MM.1S (cell line): ENCODE measurements at regions not wholly inside any gene's neighbourhood (a gene's known extent, or its start where the extent isn't known, plus 50 kb on each side); places are given as distances from the start of the nearest gene placed in this dataset.
A peak's percentile ranks its signal among the peaks of the same experiment; 100 is the strongest.

Source experiments
- DNase-seq: peaks from one replicate; pipeline ENCODE4 v3.0.0-alpha.2; 2015
- H2AFZ ChIP-seq: fragments of 300-600 bp; sonication (generic); 2 replicates; pipeline ENCODE4 v1.6.0; 2016; ENCODE audit warnings: antibody characterized with exemption, low read length
- H3F3A ChIP-seq: fragments of 300-600 bp; sonication (generic); 2 replicates; pipeline ENCODE4 v1.6.1; 2016; ENCODE audit warnings: mild to moderate bottlenecking, antibody characterized with exemption, low read length, moderate library complexity, mixed read lengths; ENCODE audit not compliant: insufficient read depth
- H3K27ac ChIP-seq: fragments of 300-600 bp; sonication (generic); 2 replicates; pipeline ENCODE4 v1.5.1; 2016; ENCODE audit warnings: mild to moderate bottlenecking, low read length
- H3K27me3 ChIP-seq: fragments of 300-600 bp; sonication (generic); replicated peaks from 2 replicates; pipeline ENCODE4 v1.6.0; 2016; ENCODE audit warnings: low read length; ENCODE audit not compliant: insufficient read depth
- H3K36me3 ChIP-seq: fragments of 300-600 bp; sonication (generic); replicated peaks from 2 replicates; pipeline ENCODE4 v1.6.1; 2016; ENCODE audit warnings: mild to moderate bottlenecking, low read length, mixed read lengths; ENCODE audit not compliant: insufficient read depth
- H3K4me1 ChIP-seq: fragments of 300-600 bp; sonication (generic); 2 replicates; pipeline ENCODE4 v1.6.1; 2016; ENCODE audit warnings: low read length, mixed read lengths
- H3K4me2 ChIP-seq: fragments of 300-600 bp; sonication (generic); 2 replicates; pipeline ENCODE4 v1.6.0; 2016; ENCODE audit warnings: low read depth, low read length
- H3K4me3 ChIP-seq: fragments of 300-600 bp; sonication (generic); 2 replicates; pipeline ENCODE4 v1.5.1; 2016; ENCODE audit warnings: low read length, mixed read lengths
- H3K79me2 ChIP-seq: fragments of 300-600 bp; sonication (generic); 2 replicates; pipeline ENCODE4 v1.6.1; 2016; ENCODE audit warnings: mixed run types, low read length, mixed read lengths
- H3K9ac ChIP-seq: fragments of 300-600 bp; sonication (generic); 2 replicates; pipeline ENCODE4 v1.6.1; 2016; ENCODE audit warnings: low read length, mixed read lengths
- H3K9me2 ChIP-seq: fragments of 300-600 bp; sonication (generic); replicated peaks from 2 replicates; pipeline ENCODE4 v1.6.1; 2016; ENCODE audit warnings: mild to moderate bottlenecking, low read length, mixed read lengths; ENCODE audit not compliant: insufficient read depth
- H3K9me3 ChIP-seq: fragments of 300-600 bp; sonication (generic); replicated peaks from 2 replicates; pipeline ENCODE4 v1.6.1; 2016; ENCODE audit warnings: mild to moderate bottlenecking, low read length, mixed read lengths; ENCODE audit not compliant: insufficient read depth
- H4K20me1 ChIP-seq: fragments of 300-600 bp; sonication (generic); 2 replicates; pipeline ENCODE4 v1.6.1; 2016; ENCODE audit warnings: mild to moderate bottlenecking, low read length, moderate library complexity, mixed read lengths; ENCODE audit not compliant: insufficient read depth
- CTCF ChIP-seq: fragments of 300-600 bp; sonication (generic); IDR thresholded peaks from 2 replicates; pipeline ENCODE4 v1.5.1; 2016; ENCODE audit warnings: antibody characterized with exemption, low read length, mixed read lengths
- EZH2 ChIP-seq: fragments of 300-600 bp; sonication (generic); optimal IDR thresholded peaks from 2 replicates; pipeline ENCODE3; 2017; ENCODE audit warnings: low read depth, mild to moderate bottlenecking, antibody characterized with exemption, low read length, mixed read lengths
- EZH2phosphoT487 ChIP-seq: fragments of 300-600 bp; sonication (generic); IDR thresholded peaks from 2 replicates; pipeline ENCODE4 v1.6.1; 2018; ENCODE audit warnings: antibody characterized with exemption, low read length

DNA sequence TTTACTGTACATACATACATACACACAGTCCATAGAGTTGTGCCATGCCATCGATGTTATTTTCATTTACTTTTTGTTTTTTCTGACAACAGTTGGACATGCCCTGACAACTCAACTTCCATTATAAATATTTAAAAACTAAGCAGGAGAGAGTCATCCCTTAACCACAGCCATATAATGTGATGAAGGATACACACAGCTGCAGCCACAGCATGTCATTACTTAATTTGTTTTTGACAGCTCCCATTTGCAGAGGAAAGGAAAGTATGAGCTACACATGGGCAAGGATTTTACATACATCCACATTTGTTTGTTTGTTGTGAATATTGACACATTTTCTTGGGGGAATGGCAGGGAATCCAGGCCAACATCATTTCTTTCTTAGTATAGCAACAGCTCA is 91.5 kb upstream of the TUT7 start:
- Histone ChIP-seq H2AFZ (no peak overlapping the region), H3F3A (no peaks in the 10 kb centered on the region), H3K4me3 (no peak overlapping the region), H3K79me2 (no peaks in the 10 kb centered on the region), H3K4me2 (no peak overlapping the region), H4K20me1 (no peaks in the 10 kb centered on the region), H3K27me3 (no peaks in the 10 kb centered on the region), H3K9ac (no peak overlapping the region), H3K9me3 (no peaks in the 10 kb centered on the region), H3K36me3 (no peaks in the 10 kb centered on the region), H3K9me2 (no peaks in the 10 kb centered on the region), H3K4me1 (no peaks in the 10 kb centered on the region), H3K27ac (no peak overlapping the region)
- no peak for DNase-seq
- TF ChIP-seq EZH2phosphoT487 = no peak
- no peak for TF ChIP-seq CTCF
- TF ChIP-seq EZH2 = no peak

GRCh38 chr9:86443992-86444391 is 89.8 kb upstream of the TUT7 start:
- TF ChIP-seq CTCF (no peak), EZH2 (no peak), EZH2phosphoT487 (no peak)
- Histone ChIP-seq H3K4me1 (no peaks in the 10 kb centered on the region), H2AFZ (no peak overlapping the region), H3K36me3 (no peaks in the 10 kb centered on the region), H3K9me3 (no peaks in the 10 kb centered on the region), H3K27me3 (no peaks in the 10 kb centered on the region), H3F3A (no peaks in the 10 kb centered on the region), H3K4me2 (no peak overlapping the region), H3K79me2 (no peaks in the 10 kb centered on the region), H3K9me2 (no peaks in the 10 kb centered on the region), H4K20me1 (no peaks in the 10 kb centered on the region), H3K4me3 (no peak overlapping the region), H3K9ac (no peak overlapping the region), H3K27ac (no peak overlapping the region)
- DNase-seq = no peak

- H3K36me3 ChIP-seq = no peaks in the 10 kb centered on the region
- no peaks in the 10 kb centered on the region for H3K9me2 ChIP-seq
- H3K79me2 ChIP-seq = no peaks in the 10 kb centered on the region
- no peak for TF ChIP-seq EZH2phosphoT487
- TF ChIP-seq CTCF = peak; percentile 78
- TF ChIP-seq EZH2 = no peak
- no peak overlapping the region for H3K27ac ChIP-seq
- no peaks in the 10 kb centered on the region for H3F3A ChIP-seq
- 0 out of 2 replicates have a peak overlapping the region, but pooled peaks have one; percentile 2 for H2AFZ ChIP-seq
- no peak overlapping the region for H3K4me3 ChIP-seq
- peak; percentile 51 for DNase-seq
- H3K4me1 ChIP-seq = no peaks in the 10 kb centered on the region
- H3K9ac ChIP-seq = no peak overlapping the region
- H3K4me2 ChIP-seq = no peak overlapping the region
- H3K27me3 ChIP-seq = no peaks in the 10 kb centered on the region
- no peaks in the 10 kb centered on the region for H3K9me3 ChIP-seq
- H4K20me1 ChIP-seq = no peaks in the 10 kb centered on the region
Measured at GRCh38 chr9:86434039-86434726, 80.0 kb upstream of the TUT7 start.
